IMR-90 (cell line): ENCODE measurements at regions not wholly inside any gene's neighbourhood (a gene's known extent, or its start where the extent isn't known, plus 50 kb on each side); places are given as distances from the start of the nearest gene placed in this dataset.

Source experiments
- ATAC-seq: fragments of 200-7000 bp; cut with Tn5 transposase; 2 replicates; pipeline ENCODE4 v1.9.1; 2020; ENCODE audit warnings: low read depth, mild to moderate bottlenecking, moderate library complexity
- BruUV-seq: library from RNA; stranded (reverse); fragments of 400-500 nt; replicated peaks from 2 replicates; lab custom pipeline; 2021; lab: Mats Ljungman, UMichigan
- CTCF ChIA-PET: fragments of 300-600 bp; formaldehyde crosslinking; extraction: SDS; loops from one replicate; lab custom pipeline; 2021; ENCODE audit warnings: antibody characterized with exemption; lab: Yijun Ruan, JAX
- POLR2A ChIA-PET: fragments of 300-600 bp; sonication (Branson Sonifier 250); formaldehyde crosslinking; loops from one replicate; lab custom pipeline; 2022; ENCODE audit warnings: antibody characterized with exemption; ENCODE audit not compliant: unreplicated experiment; lab: Charles Lee
- DNase-seq: peaks from one replicate; pipeline ENCODE4 v3.0.0; 2013
- H2AFZ ChIP-seq: replicated peaks from 2 replicates; pipeline ENCODE3; 2013; ENCODE audit warnings: low read length, mild to moderate bottlenecking; ENCODE audit not compliant: poor library complexity
- H2AK5ac ChIP-seq: 2 replicates; pipeline ENCODE4 v1.6.1; 2013; ENCODE audit warnings: low read depth, low read length, inconsistent platforms
- H2AK9ac ChIP-seq: replicated peaks from 2 replicates; pipeline ENCODE3; 2013; ENCODE audit warnings: mild to moderate bottlenecking, low read depth, low read length, moderate library complexity; ENCODE audit not compliant: poor library complexity
- H2BK120ac ChIP-seq: 2 replicates; pipeline ENCODE4 v1.6.1; 2013; ENCODE audit warnings: low read depth, low read length, inconsistent platforms
- H2BK15ac ChIP-seq: 3 replicates; pipeline ENCODE4 v1.6.1; 2013; ENCODE audit warnings: low read depth, low read length, inconsistent platforms
- H2BK20ac ChIP-seq: 2 replicates; pipeline ENCODE4 v1.6.1; 2013; ENCODE audit warnings: low read depth, mild to moderate bottlenecking, inconsistent platforms, low read length, moderate library complexity
- H2BK5ac ChIP-seq: 2 replicates; pipeline ENCODE4 v1.6.1; 2013; ENCODE audit warnings: mild to moderate bottlenecking, low read depth, low read length, inconsistent platforms; ENCODE audit not compliant: poor library complexity, severe bottlenecking
- H3K14ac ChIP-seq: replicated peaks from 2 replicates; pipeline ENCODE4 v1.6.1; 2013; ENCODE audit warnings: low read depth, low read length, inconsistent platforms
- H3K18ac ChIP-seq: 2 replicates; pipeline ENCODE4 v1.6.1; 2013; ENCODE audit warnings: low read depth, low read length, control low read depth
- H3K23ac ChIP-seq: 2 replicates; pipeline ENCODE4 v1.6.1; 2013; ENCODE audit warnings: low read depth, low read length, inconsistent platforms
- H3K27ac ChIP-seq: 2 replicates; pipeline ENCODE4 v1.5.1; 2013; ENCODE audit warnings: mild to moderate bottlenecking, control low read depth, low read length; ENCODE audit not compliant: insufficient read depth
- H3K27me3 ChIP-seq: 2 replicates; pipeline ENCODE4 v1.6.1; 2013; ENCODE audit warnings: low read length; ENCODE audit not compliant: control insufficient read depth, insufficient read depth
- H3K36me3 ChIP-seq: 2 replicates; pipeline ENCODE4 v1.6.1; 2013; ENCODE audit warnings: low read length, mixed read lengths; ENCODE audit not compliant: control insufficient read depth, insufficient read depth
- H3K4ac ChIP-seq: 2 replicates; pipeline ENCODE4 v1.6.1; 2013; ENCODE audit warnings: low read depth, low read length, inconsistent platforms
- H3K4me1 ChIP-seq: 2 replicates; pipeline ENCODE4 v1.6.1; 2013; ENCODE audit warnings: low read length, mixed read lengths; ENCODE audit not compliant: control insufficient read depth, insufficient read depth
- H3K4me2 ChIP-seq: 2 replicates; pipeline ENCODE4 v1.6.1; 2013; ENCODE audit warnings: low read depth, mild to moderate bottlenecking, control low read depth, low read length, moderate library complexity
- H3K4me3 ChIP-seq: 2 replicates; pipeline ENCODE4 v1.5.1; 2013; ENCODE audit warnings: low read depth, mild to moderate bottlenecking, control low read depth, low read length, moderate library complexity; ENCODE audit not compliant: insufficient read depth
- H3K56ac ChIP-seq: 2 replicates; pipeline ENCODE4 v1.6.1; 2013; ENCODE audit warnings: low read length, inconsistent platforms; ENCODE audit not compliant: insufficient read depth; ENCODE audit errors: extremely low read depth
- H3K79me1 ChIP-seq, 2 experiments: 2 replicates each; pipeline ENCODE4 v1.6.1; 2013; ENCODE audit warnings: low read length in 2 of 2, inconsistent platforms in 1 of 2, low read depth in 1 of 2
- H3K9ac ChIP-seq: 2 replicates; pipeline ENCODE4 v1.6.1; 2013; ENCODE audit warnings: low read depth, low read length, control low read depth
- H3K9me1 ChIP-seq: 2 replicates; pipeline ENCODE4 v1.6.1; 2013; ENCODE audit warnings: low read length, inconsistent platforms; ENCODE audit not compliant: insufficient read depth
- H3K9me3 ChIP-seq: 2 replicates; pipeline ENCODE4 v1.6.1; 2013; ENCODE audit warnings: low read length; ENCODE audit not compliant: control insufficient read depth, insufficient read depth
- H4K20me1 ChIP-seq: 2 replicates; pipeline ENCODE4 v1.6.1; 2013; ENCODE audit warnings: low read length, inconsistent platforms; ENCODE audit not compliant: insufficient read depth
- H4K5ac ChIP-seq: 2 replicates; pipeline ENCODE4 v1.6.1; 2013; ENCODE audit warnings: mild to moderate bottlenecking, low read depth, low read length, control low read depth
- H4K8ac ChIP-seq, 2 experiments: 2 replicates each; pipeline ENCODE4 v1.6.1; 2013; ENCODE audit warnings: low read depth in 2 of 2, low read length in 2 of 2, control low read depth in 1 of 2, inconsistent platforms in 1 of 2
- H4K91ac ChIP-seq: 2 replicates; pipeline ENCODE4 v1.6.1; 2013; ENCODE audit warnings: low read depth, low read length, inconsistent platforms; ENCODE audit not compliant: insufficient read depth
- BHLHE40 ChIP-seq: fragments of 150-350 bp; IDR thresholded peaks from 2 replicates; pipeline ENCODE4 v1.6.1; 2016; ENCODE audit warnings: mild to moderate bottlenecking, low read depth, low read length
- CEBPB ChIP-seq: IDR thresholded peaks from 2 replicates; pipeline ENCODE4 v1.6.1; 2012; ENCODE audit warnings: low read depth, low read length, improper control_type of control experiment
- ELK1 ChIP-seq: fragments of 150-350 bp; IDR thresholded peaks from 2 replicates; pipeline ENCODE4 v1.6.1; 2016; ENCODE audit warnings: low read depth, mild to moderate bottlenecking, low read length, moderate library complexity, borderline replicate concordance
- MAZ ChIP-seq: IDR thresholded peaks from 2 replicates; pipeline ENCODE4 v1.6.1; 2012; ENCODE audit warnings: low read depth, mild to moderate bottlenecking, low read length, improper control_type of control experiment, moderate library complexity, borderline replicate concordance
- MXI1 ChIP-seq: IDR thresholded peaks from 2 replicates; pipeline ENCODE4 v1.6.1; 2012; ENCODE audit warnings: low read depth, mild to moderate bottlenecking, low read length, moderate library complexity, borderline replicate concordance
- NFE2L2 ChIP-seq: fragments of 150-350 bp; IDR thresholded peaks from 2 replicates; pipeline ENCODE4 v1.6.1; 2016; ENCODE audit warnings: low read depth, mild to moderate bottlenecking, low read length
- WGBS, 2 experiments: methylation state at CpG; one replicate each; pipeline versions ENCODE4 v1.1.5 to v1.1.7; 2013; ENCODE audit warnings: missing lambda C conversion rate in 2 of 2; ENCODE audit not compliant: insufficient read length in 1 of 2; ENCODE audit errors: extremely low coverage in 2 of 2; 5-methylcytosine and 5-hydroxymethylcytosine counted together
- dilution Hi-C: fragments of 300-500 bp; cut with HindIII; formaldehyde crosslinking; loops from one replicate; pipeline ENCODE4 v1.14.3; 2018; ENCODE audit warnings: low sequenced_read_pairs; ENCODE audit not compliant: unreplicated experiment
- in situ Hi-C: fragments of 300-500 bp; cut with MboI; formaldehyde crosslinking; loops from 3 replicates; pipeline ENCODE4 v1.14.3; 2019; ENCODE audit warnings: low sequenced_read_pairs, inconsistent platforms, mixed read lengths
- intact Hi-C: fragments of 100-400 bp; cut with micrococcal nuclease; formaldehyde crosslinking; loops from 2 replicates; pipeline ENCODE4 v1.10.0; 2022

- no CpG with 5 or more reads among the region's 1 CpG for WGBS, 2 experiments
- CTCF ChIA-PET: no interaction called here
- BruUV-seq: no TSS peak
Observed at GRCh38 chr12:127148318-127148717, 1118.7 kb upstream of the TMEM132C start.

More at GRCh38 chr12:127148318-127148717, 1118.7 kb upstream of the TMEM132C start:
- no peak overlapping the region for H3K4ac ChIP-seq
- no peak overlapping the region for H2BK15ac ChIP-seq
- no peaks in the 10 kb centered on the region for H3K79me1 ChIP-seq
- in situ Hi-C loops (no loop called here), intact Hi-C loops (no loop called here), dilution Hi-C loops (no loop called here)
- no peak for DNase-seq
- no peak overlapping the region for H3K4me2 ChIP-seq
- peaks cover 7% of the 10 kb centered on the region for H3K9me3 ChIP-seq
- ATAC-seq: no peak
- no peaks in the 10 kb centered on the region for H3K27me3 ChIP-seq
- no peak overlapping the region for H3K18ac ChIP-seq
- H3K27ac ChIP-seq: no peak overlapping the region
- no peak overlapping the region for H2AK5ac ChIP-seq
- no peak overlapping the region for H4K5ac ChIP-seq
- no peaks in the 10 kb centered on the region for H3K36me3 ChIP-seq
- no peak overlapping the region for H2AK9ac ChIP-seq
- H4K20me1 ChIP-seq: no peaks in the 10 kb centered on the region
- no peak overlapping the region for H2BK120ac ChIP-seq
- TF ChIP-seq CEBPB (no peak), ELK1 (no peak), BHLHE40 (no peak), NFE2L2 (no peak), MXI1 (no peak), MAZ (no peak)
- H4K91ac ChIP-seq: no peak overlapping the region
- no peak overlapping the region for H2AFZ ChIP-seq
- H2BK20ac ChIP-seq: no peak overlapping the region
- H3K14ac ChIP-seq: no peak overlapping the region
- H3K56ac ChIP-seq: no peak overlapping the region
- H3K9me1 ChIP-seq: no peaks in the 10 kb centered on the region
- H3K9ac ChIP-seq: no peak overlapping the region
- no peak overlapping the region for H3K23ac ChIP-seq
- no peak overlapping the region for H4K8ac ChIP-seq
- H2BK5ac ChIP-seq: no peak overlapping the region
- POLR2A ChIA-PET: no interaction called here
- H3K4me3 ChIP-seq: no peak overlapping the region
- no peaks in the 10 kb centered on the region for H3K4me1 ChIP-seq
